SK-N-SH treated with all-trans-retinoic acid at 6 μM for 48 hours (cell line): ENCODE measurements at regions not wholly inside any gene's neighbourhood (a gene's known extent, or its start where the extent isn't known, plus 50 kb on each side); places are given as distances from the start of the nearest gene placed in this dataset.

Experiments used
- ATAC-seq: fragments of 200-7000 bp; cut with Tn5 transposase; 3 replicates; pipeline ENCODE4 v1.9.1; 2020; ENCODE audit warnings: mild to moderate bottlenecking, moderate library complexity
- ARNTL ChIP-seq: fragments of 450-650 bp; formaldehyde crosslinking; IDR thresholded peaks from 2 replicates; pipeline ENCODE4 v1.5.0; 2020; ENCODE audit warnings: low read depth, mild to moderate bottlenecking, moderate library complexity, borderline replicate concordance
- BACH2 ChIP-seq: fragments of 250-450 bp; sonication (Bioruptor Pico); IDR thresholded peaks from 2 replicates; pipeline ENCODE4 v1.9.0; 2021; ENCODE audit warnings: mild to moderate bottlenecking, borderline replicate concordance
- ESRRG ChIP-seq: fragments of 250-450 bp; sonication (Bioruptor Pico); IDR thresholded peaks from 2 replicates; pipeline ENCODE4 v1.6.1; 2021; ENCODE audit warnings: mild to moderate bottlenecking
- GLIS3 ChIP-seq: fragments of 250-450 bp; sonication (Bioruptor Pico); IDR thresholded peaks from 2 replicates; pipeline ENCODE4 v1.5.0; 2020; ENCODE audit warnings: mild to moderate bottlenecking, moderate library complexity
- ISL1 ChIP-seq: fragments of 250-450 bp; sonication (Bioruptor Pico); IDR thresholded peaks from 2 replicates; pipeline ENCODE4 v2.1.2; 2022; ENCODE audit warnings: mild to moderate bottlenecking, moderate library complexity
- OSR1 ChIP-seq: fragments of 250-450 bp; sonication (Bioruptor Pico); IDR thresholded peaks from 2 replicates; pipeline ENCODE4 v1.8.0; 2022; ENCODE audit warnings: moderate library complexity, mild to moderate bottlenecking, inconsistent platforms
- PATZ1 ChIP-seq: fragments of 250-450 bp; sonication (Bioruptor Pico); IDR thresholded peaks from 2 replicates; pipeline ENCODE4 v1.8.0; 2020; ENCODE audit warnings: mild to moderate bottlenecking, moderate library complexity, borderline replicate concordance
- PPARA ChIP-seq: fragments of 250-450 bp; sonication (Bioruptor Pico); IDR thresholded peaks from 2 replicates; pipeline ENCODE4 v1.5.0; 2020; ENCODE audit warnings: mild to moderate bottlenecking, borderline replicate concordance
- RARB ChIP-seq: fragments of 250-450 bp; sonication (Bioruptor Pico); IDR thresholded peaks from 2 replicates; pipeline ENCODE4 v1.8.0; 2021; ENCODE audit warnings: mild to moderate bottlenecking, moderate library complexity
- SNAI2 ChIP-seq: fragments of 250-450 bp; sonication (Bioruptor Pico); IDR thresholded peaks from 2 replicates; pipeline ENCODE4 v1.5.0; 2020; ENCODE audit warnings: mild to moderate bottlenecking, moderate library complexity
- TCF4 ChIP-seq: fragments of 250-450 bp; sonication (Bioruptor Pico); IDR thresholded peaks from 2 replicates; pipeline ENCODE4 v1.8.0; 2021; ENCODE audit warnings: mild to moderate bottlenecking, moderate library complexity, borderline replicate concordance
- TOX ChIP-seq: fragments of 250-450 bp; sonication (Bioruptor Pico); IDR thresholded peaks from 2 replicates; pipeline ENCODE4 v1.8.0; 2021; ENCODE audit warnings: mild to moderate bottlenecking, moderate library complexity, borderline replicate concordance
- TSHZ2 ChIP-seq: fragments of 250-450 bp; sonication (Bioruptor Pico); IDR thresholded peaks from 2 replicates; pipeline ENCODE4 v1.5.0; 2020; ENCODE audit warnings: mild to moderate bottlenecking, moderate library complexity
- ZC3H10 ChIP-seq: fragments of 250-450 bp; sonication (Bioruptor Pico); IDR thresholded peaks from 2 replicates; pipeline ENCODE4 v1.5.1; 2021; ENCODE audit warnings: mild to moderate bottlenecking, moderate library complexity
- ZFP30 ChIP-seq: fragments of 450-650 bp; formaldehyde crosslinking; IDR thresholded peaks from 2 replicates; pipeline ENCODE4 v1.5.0; 2022; ENCODE audit warnings: mild to moderate bottlenecking, moderate library complexity
- ZNF70 ChIP-seq: fragments of 450-650 bp; formaldehyde crosslinking; IDR thresholded peaks from 2 replicates; pipeline ENCODE4 v1.5.0; 2020; ENCODE audit warnings: mild to moderate bottlenecking, moderate library complexity
- ZNF8 ChIP-seq: fragments of 450-650 bp; formaldehyde crosslinking; IDR thresholded peaks from 2 replicates; pipeline ENCODE4 v1.5.0; 2020; ENCODE audit warnings: mild to moderate bottlenecking, moderate library complexity
- TF ChIP-seq, protein P1 (sequence below): fragments of 250-450 bp; sonication (Bioruptor Pico); IDR thresholded peaks from 2 replicates; pipeline ENCODE4 v1.5.1; 2020; ENCODE audit warnings: low read depth, mild to moderate bottlenecking, moderate library complexity
- TF ChIP-seq, protein P2 (sequence below): fragments of 250-450 bp; sonication (Bioruptor Pico); IDR thresholded peaks from 2 replicates; pipeline ENCODE4 v1.8.0; 2021; ENCODE audit warnings: low read depth, mild to moderate bottlenecking, moderate library complexity, borderline replicate concordance

DNA sequence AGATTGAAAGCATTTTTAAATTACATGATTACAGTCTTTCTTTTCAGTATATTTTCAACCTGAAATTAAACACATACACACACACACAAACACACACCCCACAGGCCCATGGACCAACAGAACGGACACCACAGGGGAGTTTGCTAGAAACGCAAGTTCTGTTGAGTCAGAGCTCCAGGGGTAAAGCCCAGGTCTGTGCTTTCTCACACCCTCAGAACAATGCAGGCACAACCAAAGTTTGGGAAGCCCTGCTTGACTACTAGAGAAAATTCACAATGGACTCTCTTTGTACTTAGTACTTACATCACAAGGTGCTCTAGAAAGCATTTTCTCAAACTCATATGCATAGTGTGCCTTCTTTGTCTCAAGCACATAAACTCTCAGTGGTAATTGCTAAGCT, 704.0 kb upstream of the IGFBP3 start (continued):
- TF ChIP-seq PATZ1 (CRISPR knock-in tag) = no peak
- TF ChIP-seq TOX (CRISPR knock-in tag) = no peak
- no peak for TF ChIP-seq SNAI2 (CRISPR knock-in tag)
- no peak for TF ChIP-seq GLIS3
- no peak for TF ChIP-seq ARNTL (CRISPR knock-in tag)

- no peak for ATAC-seq
These were observed 701.2 kb upstream of the IGFBP3 start for GRCh38 chr7:46622251-46622650.

DNA sequence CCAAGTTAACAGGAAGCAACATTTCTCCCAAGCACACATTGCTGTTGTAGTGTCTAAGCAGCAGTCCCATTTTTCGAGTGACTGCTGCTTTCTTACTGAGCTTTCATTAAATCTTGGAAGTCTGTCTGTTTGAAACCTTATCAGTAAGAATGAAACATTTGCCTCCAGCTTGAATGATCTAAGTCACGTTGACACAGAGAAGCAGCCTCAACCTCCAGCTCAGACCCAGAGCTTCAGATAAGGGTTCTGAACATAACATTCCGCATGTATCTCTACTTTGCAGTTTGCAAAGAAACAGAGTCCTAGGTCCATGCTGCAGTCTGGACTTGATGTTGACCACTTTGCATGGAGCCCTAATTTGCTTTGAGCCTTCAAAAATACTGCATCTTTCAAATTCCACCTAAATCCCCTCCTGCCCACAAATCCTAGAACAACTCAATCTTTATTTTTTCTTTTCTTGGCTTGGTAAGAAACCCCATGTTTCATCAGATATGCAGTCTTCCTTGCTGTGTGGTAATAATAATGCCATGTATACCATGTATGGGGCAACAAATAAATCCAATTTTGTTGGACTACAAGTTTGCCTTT, 698.7 kb upstream of the IGFBP3 start:
- ATAC-seq = no peak
- TF ChIP-seq PATZ1 (CRISPR knock-in tag) (no peak), TSHZ2 (CRISPR knock-in tag) (no peak), BACH2 (CRISPR knock-in tag) (no peak), ZC3H10 (CRISPR knock-in tag) (no peak)

More at GRCh38 chr7:46622251-46622650, 701.2 kb upstream of the IGFBP3 start:
- TF ChIP-seq ZFP30 (no peak), RARB (CRISPR knock-in tag) (no peak)
- TF ChIP-seq, protein P1, sequence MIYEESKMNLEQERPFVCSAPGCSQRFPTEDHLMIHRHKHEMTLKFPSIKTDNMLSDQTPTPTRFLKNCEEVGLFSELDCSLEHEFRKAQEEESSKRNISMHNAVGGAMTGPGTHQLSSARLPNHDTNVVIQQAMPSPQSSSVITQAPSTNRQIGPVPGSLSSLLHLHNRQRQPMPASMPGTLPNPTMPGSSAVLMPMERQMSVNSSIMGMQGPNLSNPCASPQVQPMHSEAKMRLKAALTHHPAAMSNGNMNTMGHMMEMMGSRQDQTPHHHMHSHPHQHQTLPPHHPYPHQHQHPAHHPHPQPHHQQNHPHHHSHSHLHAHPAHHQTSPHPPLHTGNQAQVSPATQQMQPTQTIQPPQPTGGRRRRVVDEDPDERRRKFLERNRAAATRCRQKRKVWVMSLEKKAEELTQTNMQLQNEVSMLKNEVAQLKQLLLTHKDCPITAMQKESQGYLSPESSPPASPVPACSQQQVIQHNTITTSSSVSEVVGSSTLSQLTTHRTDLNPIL = no peak

- no peak for ATAC-seq
- TF ChIP-seq ZFP30 (no peak), ARNTL (CRISPR knock-in tag) (no peak), PPARA (CRISPR knock-in tag) (no peak), SNAI2 (CRISPR knock-in tag) (no peak), RARB (CRISPR knock-in tag) (no peak), ZNF8 (CRISPR knock-in tag) (no peak), ZC3H10 (CRISPR knock-in tag) (no peak), BACH2 (CRISPR knock-in tag) (no peak), ESRRG (CRISPR knock-in tag) (no peak), PATZ1 (CRISPR knock-in tag) (no peak), OSR1 (CRISPR knock-in tag) (no peak), ISL1 (CRISPR knock-in tag) (no peak), ZNF70 (CRISPR knock-in tag) (no peak), TSHZ2 (CRISPR knock-in tag) (no peak), TOX (CRISPR knock-in tag) (no peak), TCF4 (no peak)
- TF ChIP-seq, protein P2, sequence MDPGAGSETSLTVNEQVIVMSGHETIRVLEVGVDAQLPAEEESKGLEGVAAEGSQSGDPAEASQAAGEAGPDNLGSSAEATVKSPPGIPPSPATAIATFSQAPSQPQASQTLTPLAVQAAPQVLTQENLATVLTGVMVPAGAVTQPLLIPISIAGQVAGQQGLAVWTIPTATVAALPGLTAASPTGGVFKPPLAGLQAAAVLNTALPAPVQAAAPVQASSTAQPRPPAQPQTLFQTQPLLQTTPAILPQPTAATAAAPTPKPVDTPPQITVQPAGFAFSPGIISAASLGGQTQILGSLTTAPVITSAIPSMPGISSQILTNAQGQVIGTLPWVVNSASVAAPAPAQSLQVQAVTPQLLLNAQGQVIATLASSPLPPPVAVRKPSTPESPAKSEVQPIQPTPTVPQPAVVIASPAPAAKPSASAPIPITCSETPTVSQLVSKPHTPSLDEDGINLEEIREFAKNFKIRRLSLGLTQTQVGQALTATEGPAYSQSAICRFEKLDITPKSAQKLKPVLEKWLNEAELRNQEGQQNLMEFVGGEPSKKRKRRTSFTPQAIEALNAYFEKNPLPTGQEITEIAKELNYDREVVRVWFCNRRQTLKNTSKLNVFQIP (CRISPR knock-in tag) = no peak
These were observed 695.6 kb upstream of the IGFBP3 start for GRCh38 chr7:46616636-46617035.
